IPS DF 6.9 (cell line): ENCODE measurements at regions not wholly inside any gene's neighbourhood (a gene's known extent, or its start where the extent isn't known, plus 50 kb on each side); places are given as distances from the start of the nearest gene placed in this dataset.

ENCODE experiments used
- DNase-seq: peaks from one replicate; pipeline ENCODE4 v3.0.0-alpha.2; 2013; ENCODE audit warnings: low read depth, low spot score
- H3K27ac ChIP-seq: one replicate; pipeline ENCODE4 v1.5.1; 2013; ENCODE audit warnings: low read length, control low read depth
- H3K27me3 ChIP-seq: 2 replicates; pipeline ENCODE4 v1.6.1; 2013; ENCODE audit warnings: mild to moderate bottlenecking, low read length; ENCODE audit not compliant: control insufficient read depth, insufficient read depth
- H3K36me3 ChIP-seq: 2 replicates; pipeline ENCODE4 v1.6.1; 2013; ENCODE audit warnings: low read length; ENCODE audit not compliant: control insufficient read depth, insufficient read depth
- H3K4me1 ChIP-seq: 2 replicates; pipeline ENCODE4 v1.6.1; 2013; ENCODE audit warnings: low read length; ENCODE audit not compliant: control insufficient read depth, insufficient read depth
- H3K4me3 ChIP-seq: 2 replicates; pipeline ENCODE4 v1.5.1; 2013; ENCODE audit warnings: mild to moderate bottlenecking, low read length
- H3K9me3 ChIP-seq: 2 replicates; pipeline ENCODE4 v1.6.1; 2013; ENCODE audit warnings: low read length, inconsistent platforms; ENCODE audit not compliant: control insufficient read depth, insufficient read depth
- WGBS: extraction: QIAGEN DNeasy Blood & Tissue Kit; methylation state at CpG from one replicate; pipeline ENCODE4 v1.1.7; 2013; ENCODE audit warnings: mixed read lengths, missing lambda C conversion rate; ENCODE audit not compliant: insufficient read length, insufficient coverage; 5-methylcytosine and 5-hydroxymethylcytosine counted together

GRCh38 chr5:13640270-13640669 is 304.2 kb downstream of the DNAH5 start:
- Histone ChIP-seq H3K27me3 (no peaks in the 10 kb centered on the region), H3K9me3 (no peaks in the 10 kb centered on the region), H3K4me1 (no peaks in the 10 kb centered on the region), H3K27ac (no peak overlapping the region), H3K36me3 (no peaks in the 10 kb centered on the region), H3K4me3 (no peak overlapping the region)
- no peak for DNase-seq
- WGBS = no CpG with 5 or more reads among the region's 2 CpGs

- no peak for DNase-seq
- Histone ChIP-seq H3K4me1 (no peaks in the 10 kb centered on the region), H3K27ac (no peak overlapping the region), H3K9me3 (no peaks in the 10 kb centered on the region), H3K4me3 (no peak overlapping the region), H3K27me3 (no peaks in the 10 kb centered on the region), H3K36me3 (no peaks in the 10 kb centered on the region)
- WGBS = no CpG with 5 or more reads among the region's 1 CpG
Observed at GRCh38 chr5:13632676-13633075, 311.8 kb downstream of the DNAH5 start.

GRCh38 chr5:13629218-13629617 is 315.3 kb downstream of the DNAH5 start:
- WGBS = no CpG with 5 or more reads among the region's 2 CpGs
- no peaks in the 10 kb centered on the region for H3K4me1 ChIP-seq

DNA sequence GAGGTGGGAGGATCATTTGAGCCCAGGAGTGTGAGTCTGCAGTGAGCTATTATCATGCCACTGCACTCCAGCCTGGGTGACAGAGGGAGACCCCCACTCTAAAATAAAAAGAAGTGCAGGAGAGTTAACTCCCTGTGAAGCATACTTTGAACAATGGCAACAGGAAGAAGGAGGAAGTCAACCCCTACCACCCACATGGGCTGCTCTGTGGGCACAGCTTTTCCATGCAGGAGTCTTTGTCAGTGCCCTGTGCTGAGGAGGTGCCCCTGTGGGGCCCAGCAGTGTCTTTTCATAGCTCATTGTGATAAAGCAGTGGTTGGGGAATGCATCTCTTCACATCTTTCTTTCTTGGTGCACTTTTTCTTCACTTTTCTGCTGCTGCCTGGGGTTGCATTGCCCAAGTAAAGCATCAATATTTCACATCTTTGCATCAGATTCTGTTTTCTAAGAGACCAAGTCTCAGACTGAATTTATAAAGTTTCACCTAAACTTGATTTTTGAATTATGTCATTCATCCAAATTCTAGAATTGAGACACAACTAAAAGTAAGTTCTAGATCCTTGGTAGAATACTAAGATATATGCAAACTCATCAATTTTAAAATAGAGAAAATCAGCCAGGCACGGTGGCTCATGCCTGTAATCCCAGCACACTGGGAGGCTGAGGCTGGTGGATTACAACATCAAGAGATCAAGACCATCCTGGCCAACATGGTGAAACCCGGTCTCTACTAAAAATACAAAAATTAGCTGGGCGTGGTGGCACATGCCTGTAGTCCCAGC is 316.6 kb downstream of the DNAH5 start:
- Histone ChIP-seq H3K9me3 (no peaks in the 10 kb centered on the region), H3K27me3 (no peaks in the 10 kb centered on the region), H3K27ac (no peak overlapping the region), H3K4me3 (no peak overlapping the region), H3K36me3 (no peaks in the 10 kb centered on the region), H3K4me1 (no peaks in the 10 kb centered on the region)
- no CpG with 5 or more reads among the region's 3 CpGs for WGBS
- DNase-seq = no peak

More at GRCh38 chr5:13629218-13629617, 315.3 kb downstream of the DNAH5 start:
- Histone ChIP-seq H3K27me3 (no peaks in the 10 kb centered on the region), H3K27ac (no peak overlapping the region), H3K36me3 (no peaks in the 10 kb centered on the region), H3K4me3 (no peak overlapping the region), H3K9me3 (no peaks in the 10 kb centered on the region)
- no peak for DNase-seq

GRCh38 chr5:13625616-13626198 is 318.8 kb downstream of the DNAH5 start:
- no peaks in the 10 kb centered on the region for H3K27me3 ChIP-seq
- H3K4me3 ChIP-seq = no peak overlapping the region
- no peaks in the 10 kb centered on the region for H3K9me3 ChIP-seq
- H3K27ac ChIP-seq = no peak overlapping the region
- WGBS = no CpG with 5 or more reads among the region's 1 CpG
- no peak for DNase-seq
- H3K36me3 ChIP-seq = no peaks in the 10 kb centered on the region
- H3K4me1 ChIP-seq = no peaks in the 10 kb centered on the region

- Histone ChIP-seq H3K4me3 (no peak overlapping the region), H3K9me3 (no peaks in the 10 kb centered on the region), H3K4me1 (no peaks in the 10 kb centered on the region), H3K27ac (no peak overlapping the region), H3K36me3 (no peaks in the 10 kb centered on the region), H3K27me3 (no peaks in the 10 kb centered on the region)
- no peak for DNase-seq
- WGBS = no CpG with 5 or more reads among the region's 6 CpGs
Observed at GRCh38 chr5:13624283-13625074, 320.0 kb downstream of the DNAH5 start.

GRCh38 chr5:13613621-13614020 is 330.9 kb downstream of the DNAH5 start:
- no peak for DNase-seq
- H3K4me1 ChIP-seq = no peaks in the 10 kb centered on the region
- no peaks in the 10 kb centered on the region for H3K27me3 ChIP-seq
- no peaks in the 10 kb centered on the region for H3K36me3 ChIP-seq
- no peak overlapping the region for H3K27ac ChIP-seq
- H3K4me3 ChIP-seq = no peak overlapping the region
- no peaks in the 10 kb centered on the region for H3K9me3 ChIP-seq
- no CpG with 5 or more reads among the region's 8 CpGs for WGBS

GRCh38 chr5:13611604-13612003 is 332.9 kb downstream of the DNAH5 start:
- no peaks in the 10 kb centered on the region for H3K27me3 ChIP-seq
- H3K4me1 ChIP-seq = no peaks in the 10 kb centered on the region
- H3K9me3 ChIP-seq = no peaks in the 10 kb centered on the region
- H3K36me3 ChIP-seq = no peaks in the 10 kb centered on the region
- no peak for DNase-seq
- WGBS = no CpG with 5 or more reads among the region's 3 CpGs
- no peak overlapping the region for H3K4me3 ChIP-seq
- H3K27ac ChIP-seq = no peak overlapping the region

GRCh38 chr5:13609504-13609903 is 335.0 kb downstream of the DNAH5 start:
- H3K27me3 ChIP-seq = no peaks in the 10 kb centered on the region
- no peak overlapping the region for H3K27ac ChIP-seq
- H3K4me3 ChIP-seq = no peak overlapping the region
- H3K36me3 ChIP-seq = no peaks in the 10 kb centered on the region
- no peaks in the 10 kb centered on the region for H3K4me1 ChIP-seq
- WGBS = no CpG with 5 or more reads among the region's 4 CpGs
- no peak for DNase-seq
- no peaks in the 10 kb centered on the region for H3K9me3 ChIP-seq

DNA sequence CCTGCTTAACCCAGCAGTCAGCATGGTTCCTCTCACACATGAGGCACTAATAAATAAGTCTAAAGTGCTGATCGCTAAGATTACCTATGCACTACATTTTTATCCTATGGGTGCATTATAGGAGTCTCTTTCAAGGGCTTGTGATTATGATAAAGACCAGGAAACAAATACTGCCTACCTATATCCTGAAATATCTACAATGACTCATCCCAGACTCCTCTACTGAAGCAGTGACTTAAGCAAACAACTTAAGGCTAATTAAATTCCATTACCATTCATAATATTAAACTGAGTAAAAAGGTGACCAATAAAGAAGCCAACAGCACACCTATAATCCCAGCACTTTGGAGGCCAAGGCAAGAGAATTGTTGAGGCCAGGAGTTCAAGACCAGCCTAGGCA is 338.4 kb downstream of the DNAH5 start:
- Histone ChIP-seq H3K4me3 (no peak overlapping the region), H3K27ac (no peak overlapping the region), H3K9me3 (no peaks in the 10 kb centered on the region), H3K36me3 (no peaks in the 10 kb centered on the region), H3K27me3 (no peaks in the 10 kb centered on the region), H3K4me1 (no peaks in the 10 kb centered on the region)
- no peak for DNase-seq
- WGBS = no CpG with 5 or more reads among the region's 1 CpG
